MM.1S (cell line): ENCODE measurements at regions not wholly inside any gene's neighbourhood (a gene's known extent, or its start where the extent isn't known, plus 50 kb on each side); places are given as distances from the start of the nearest gene placed in this dataset.

ENCODE experiments used
- DNase-seq: peaks from one replicate; pipeline ENCODE4 v3.0.0-alpha.2; 2015
- H2AFZ ChIP-seq: fragments of 300-600 bp; sonication (generic); 2 replicates; pipeline ENCODE4 v1.6.0; 2016; ENCODE audit warnings: antibody characterized with exemption, low read length
- H3F3A ChIP-seq: fragments of 300-600 bp; sonication (generic); 2 replicates; pipeline ENCODE4 v1.6.1; 2016; ENCODE audit warnings: mild to moderate bottlenecking, antibody characterized with exemption, low read length, moderate library complexity, mixed read lengths; ENCODE audit not compliant: insufficient read depth
- H3K27ac ChIP-seq: fragments of 300-600 bp; sonication (generic); 2 replicates; pipeline ENCODE4 v1.5.1; 2016; ENCODE audit warnings: mild to moderate bottlenecking, low read length
- H3K27me3 ChIP-seq: fragments of 300-600 bp; sonication (generic); replicated peaks from 2 replicates; pipeline ENCODE4 v1.6.0; 2016; ENCODE audit warnings: low read length; ENCODE audit not compliant: insufficient read depth
- H3K36me3 ChIP-seq: fragments of 300-600 bp; sonication (generic); replicated peaks from 2 replicates; pipeline ENCODE4 v1.6.1; 2016; ENCODE audit warnings: mild to moderate bottlenecking, low read length, mixed read lengths; ENCODE audit not compliant: insufficient read depth
- H3K4me1 ChIP-seq: fragments of 300-600 bp; sonication (generic); 2 replicates; pipeline ENCODE4 v1.6.1; 2016; ENCODE audit warnings: low read length, mixed read lengths
- H3K4me2 ChIP-seq: fragments of 300-600 bp; sonication (generic); 2 replicates; pipeline ENCODE4 v1.6.0; 2016; ENCODE audit warnings: low read depth, low read length
- H3K4me3 ChIP-seq: fragments of 300-600 bp; sonication (generic); 2 replicates; pipeline ENCODE4 v1.5.1; 2016; ENCODE audit warnings: low read length, mixed read lengths
- H3K79me2 ChIP-seq: fragments of 300-600 bp; sonication (generic); 2 replicates; pipeline ENCODE4 v1.6.1; 2016; ENCODE audit warnings: mixed run types, low read length, mixed read lengths
- H3K9ac ChIP-seq: fragments of 300-600 bp; sonication (generic); 2 replicates; pipeline ENCODE4 v1.6.1; 2016; ENCODE audit warnings: low read length, mixed read lengths
- H3K9me2 ChIP-seq: fragments of 300-600 bp; sonication (generic); replicated peaks from 2 replicates; pipeline ENCODE4 v1.6.1; 2016; ENCODE audit warnings: mild to moderate bottlenecking, low read length, mixed read lengths; ENCODE audit not compliant: insufficient read depth
- H3K9me3 ChIP-seq: fragments of 300-600 bp; sonication (generic); replicated peaks from 2 replicates; pipeline ENCODE4 v1.6.1; 2016; ENCODE audit warnings: mild to moderate bottlenecking, low read length, mixed read lengths; ENCODE audit not compliant: insufficient read depth
- H4K20me1 ChIP-seq: fragments of 300-600 bp; sonication (generic); 2 replicates; pipeline ENCODE4 v1.6.1; 2016; ENCODE audit warnings: mild to moderate bottlenecking, low read length, moderate library complexity, mixed read lengths; ENCODE audit not compliant: insufficient read depth
- EZH2 ChIP-seq: fragments of 300-600 bp; sonication (generic); optimal IDR thresholded peaks from 2 replicates; pipeline ENCODE3; 2017; ENCODE audit warnings: low read depth, mild to moderate bottlenecking, antibody characterized with exemption, low read length, mixed read lengths
- EZH2phosphoT487 ChIP-seq: fragments of 300-600 bp; sonication (generic); IDR thresholded peaks from 2 replicates; pipeline ENCODE4 v1.6.1; 2018; ENCODE audit warnings: antibody characterized with exemption, low read length
- TF ChIP-seq, protein P1 (sequence below): fragments of 300-600 bp; sonication (generic); IDR thresholded peaks from 2 replicates; pipeline ENCODE4 v1.5.1; 2016; ENCODE audit warnings: antibody characterized with exemption, low read length, mixed read lengths

DNA sequence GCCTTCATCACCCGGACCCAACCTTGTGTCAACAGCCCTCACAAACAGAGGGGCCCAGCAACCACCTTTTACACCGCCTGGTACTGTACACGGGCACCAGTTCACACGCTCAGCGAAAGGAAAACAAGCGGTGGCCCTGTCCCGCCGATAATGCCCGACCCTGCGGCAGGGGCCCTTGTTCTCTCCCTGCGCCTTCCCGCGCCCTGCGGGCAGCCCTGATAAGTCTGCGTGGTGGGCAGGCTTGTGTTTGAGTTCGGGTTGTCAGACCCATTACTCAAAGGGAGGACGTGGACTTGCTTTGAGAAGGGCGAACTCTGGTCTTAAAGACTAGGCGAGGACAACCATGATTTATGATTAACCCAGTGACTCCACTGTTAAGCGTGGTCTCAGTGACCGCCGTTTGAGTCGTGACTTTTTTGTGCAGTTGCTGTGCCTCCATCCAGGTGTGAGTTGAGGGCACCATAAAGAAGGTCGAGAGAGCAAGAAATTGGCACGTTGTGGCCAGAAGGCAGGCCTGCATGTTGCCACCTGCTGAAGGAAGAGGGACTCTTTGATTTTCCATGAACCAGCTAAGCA is 167.4 kb upstream of the GATA6 start:
- H3F3A ChIP-seq, result no peaks in the 10 kb centered on the region
- H3K9me3 ChIP-seq, result no peaks in the 10 kb centered on the region

DNA sequence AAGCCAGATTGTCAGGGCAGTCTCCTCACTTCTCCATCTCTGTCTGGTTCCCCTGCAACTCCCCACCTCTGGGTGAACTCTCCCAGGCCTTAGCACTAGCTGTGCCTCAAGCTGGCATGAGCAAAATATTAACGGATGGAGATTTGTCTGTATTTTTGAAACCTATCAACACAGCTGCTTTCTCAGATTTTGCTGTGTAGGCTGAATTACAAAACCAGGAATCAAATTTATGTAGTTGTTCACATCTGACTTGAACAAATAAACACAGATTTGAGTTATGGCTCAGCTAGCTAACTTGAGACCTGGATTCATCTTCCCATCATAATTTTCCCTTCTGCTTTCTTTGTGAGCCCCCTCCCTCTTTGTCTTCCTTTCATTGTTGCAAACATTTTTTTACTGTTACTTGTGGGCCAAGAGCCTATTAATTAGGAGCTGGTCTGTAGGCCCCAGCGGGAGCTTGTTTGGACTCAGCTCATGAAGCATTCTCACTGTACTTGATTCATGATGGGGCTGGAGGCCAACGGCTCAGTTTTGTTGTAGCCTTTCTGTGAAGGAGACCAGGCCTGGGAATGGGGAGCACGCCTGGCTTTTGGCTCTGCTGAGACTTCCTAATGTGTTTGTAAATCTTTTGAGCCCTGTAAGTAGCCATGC is 164.1 kb upstream of the GATA6 start:
- Histone ChIP-seq H3K4me3 (no peak overlapping the region), H3K27ac (no peak overlapping the region), H3K27me3 (no peaks in the 10 kb centered on the region), H3K79me2 (no peaks in the 10 kb centered on the region), H3F3A (no peaks in the 10 kb centered on the region), H3K9me3 (no peaks in the 10 kb centered on the region), H3K9ac (no peak overlapping the region), H3K4me2 (no peak overlapping the region), H2AFZ (no peak overlapping the region), H4K20me1 (no peaks in the 10 kb centered on the region), H3K4me1 (no peaks in the 10 kb centered on the region), H3K9me2 (no peaks in the 10 kb centered on the region), H3K36me3 (no peaks in the 10 kb centered on the region)
- TF ChIP-seq, protein P1, sequence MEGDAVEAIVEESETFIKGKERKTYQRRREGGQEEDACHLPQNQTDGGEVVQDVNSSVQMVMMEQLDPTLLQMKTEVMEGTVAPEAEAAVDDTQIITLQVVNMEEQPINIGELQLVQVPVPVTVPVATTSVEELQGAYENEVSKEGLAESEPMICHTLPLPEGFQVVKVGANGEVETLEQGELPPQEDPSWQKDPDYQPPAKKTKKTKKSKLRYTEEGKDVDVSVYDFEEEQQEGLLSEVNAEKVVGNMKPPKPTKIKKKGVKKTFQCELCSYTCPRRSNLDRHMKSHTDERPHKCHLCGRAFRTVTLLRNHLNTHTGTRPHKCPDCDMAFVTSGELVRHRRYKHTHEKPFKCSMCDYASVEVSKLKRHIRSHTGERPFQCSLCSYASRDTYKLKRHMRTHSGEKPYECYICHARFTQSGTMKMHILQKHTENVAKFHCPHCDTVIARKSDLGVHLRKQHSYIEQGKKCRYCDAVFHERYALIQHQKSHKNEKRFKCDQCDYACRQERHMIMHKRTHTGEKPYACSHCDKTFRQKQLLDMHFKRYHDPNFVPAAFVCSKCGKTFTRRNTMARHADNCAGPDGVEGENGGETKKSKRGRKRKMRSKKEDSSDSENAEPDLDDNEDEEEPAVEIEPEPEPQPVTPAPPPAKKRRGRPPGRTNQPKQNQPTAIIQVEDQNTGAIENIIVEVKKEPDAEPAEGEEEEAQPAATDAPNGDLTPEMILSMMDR, result no peak
- no peak for TF ChIP-seq EZH2phosphoT487
- TF ChIP-seq EZH2, result no peak
- DNase-seq, result no peak

More for the DNA sequence above, 167.4 kb upstream of the GATA6 start:
- H3K4me2 ChIP-seq, result no peak overlapping the region
- no peaks in the 10 kb centered on the region for H3K79me2 ChIP-seq
- no peak overlapping the region for H3K27ac ChIP-seq
- TF ChIP-seq EZH2, result no peak
- H3K4me1 ChIP-seq, result no peaks in the 10 kb centered on the region
- no peak overlapping the region for H3K9ac ChIP-seq
- H3K9me2 ChIP-seq, result no peaks in the 10 kb centered on the region
- H3K4me3 ChIP-seq, result no peak overlapping the region
- no peaks in the 10 kb centered on the region for H3K27me3 ChIP-seq
- H2AFZ ChIP-seq, result no peak overlapping the region
- no peaks in the 10 kb centered on the region for H3K36me3 ChIP-seq
- no peaks in the 10 kb centered on the region for H4K20me1 ChIP-seq
- DNase-seq, result no peak

DNA sequence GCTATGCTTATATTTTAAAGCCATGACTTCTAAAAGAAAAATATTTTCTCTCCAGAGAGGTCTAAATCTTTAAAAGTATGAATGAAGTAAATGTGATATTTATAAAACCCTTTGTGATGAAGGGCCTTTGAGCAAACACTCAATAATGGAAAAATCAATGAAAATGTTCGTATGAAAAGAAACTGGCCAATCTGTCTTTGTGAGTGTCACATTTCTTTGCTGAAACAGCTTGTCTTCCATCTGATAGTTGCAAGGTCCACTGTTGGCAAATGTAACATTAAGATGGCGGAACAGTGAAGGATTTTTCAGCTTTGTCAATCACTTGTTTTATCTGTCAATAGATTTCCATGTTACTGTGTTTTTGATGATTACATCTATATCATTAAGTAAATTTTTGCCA is 162.9 kb upstream of the GATA6 start:
- no peaks in the 10 kb centered on the region for H3K36me3 ChIP-seq
- H3K27ac ChIP-seq, result no peak overlapping the region
- no peaks in the 10 kb centered on the region for H3F3A ChIP-seq
- no peak overlapping the region for H2AFZ ChIP-seq
- H3K9me3 ChIP-seq, result no peaks in the 10 kb centered on the region
- H3K4me3 ChIP-seq, result no peak overlapping the region
- no peak for DNase-seq
- TF ChIP-seq EZH2phosphoT487, result no peak
- TF ChIP-seq, protein P1, result no peak
- no peaks in the 10 kb centered on the region for H3K9me2 ChIP-seq
- no peaks in the 10 kb centered on the region for H3K4me1 ChIP-seq
- H3K27me3 ChIP-seq, result no peaks in the 10 kb centered on the region
- H3K79me2 ChIP-seq, result no peaks in the 10 kb centered on the region
- no peak overlapping the region for H3K9ac ChIP-seq
- no peak overlapping the region for H3K4me2 ChIP-seq
- no peaks in the 10 kb centered on the region for H4K20me1 ChIP-seq

DNA sequence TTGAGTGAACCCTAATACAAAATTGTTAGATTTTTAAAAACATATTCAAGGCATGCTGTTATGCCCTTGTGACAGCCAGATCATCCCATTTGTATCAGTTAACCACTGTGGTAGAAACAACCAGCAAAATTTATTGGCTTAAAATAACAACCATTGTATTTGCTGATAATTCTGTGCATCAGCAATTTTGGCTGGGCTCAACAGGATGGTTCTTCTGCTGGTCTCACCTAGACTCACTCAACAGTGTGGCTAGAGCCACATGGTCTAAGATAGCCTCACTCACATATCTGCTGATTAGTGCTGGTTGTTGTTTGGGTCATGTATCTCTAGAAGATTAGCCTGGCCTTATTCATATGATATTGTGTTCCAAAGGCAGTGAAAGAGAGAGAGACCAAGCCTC is 160.1 kb upstream of the GATA6 start:
- H3K9me2 ChIP-seq, result no peaks in the 10 kb centered on the region
- H3K4me3 ChIP-seq, result no peak overlapping the region
- TF ChIP-seq EZH2phosphoT487 (no peak), EZH2 (no peak)
- TF ChIP-seq, protein P1, result no peak
- H3F3A ChIP-seq, result no peaks in the 10 kb centered on the region
- H4K20me1 ChIP-seq, result no peaks in the 10 kb centered on the region
- H3K79me2 ChIP-seq, result no peaks in the 10 kb centered on the region
- H3K4me1 ChIP-seq, result no peaks in the 10 kb centered on the region
- DNase-seq, result no peak
- no peak overlapping the region for H3K9ac ChIP-seq
- no peak overlapping the region for H2AFZ ChIP-seq
- no peaks in the 10 kb centered on the region for H3K27me3 ChIP-seq
- H3K9me3 ChIP-seq, result no peaks in the 10 kb centered on the region
- H3K36me3 ChIP-seq, result no peaks in the 10 kb centered on the region
- H3K27ac ChIP-seq, result no peak overlapping the region
- no peak overlapping the region for H3K4me2 ChIP-seq
